Epithelial cell of proximal tubule (primary cell): ENCODE measurements at regions not wholly inside any gene's neighbourhood (a gene's known extent, or its start where the extent isn't known, plus 50 kb on each side); places are given as distances from the start of the nearest gene placed in this dataset.

Source experiments
- DNase-seq: peaks from one replicate; pipeline ENCODE4 v3.0.0-alpha.2; 2011; ENCODE audit warnings: low read depth
- H3K4me3 ChIP-seq: 2 replicates; pipeline ENCODE4 v1.5.1; 2011; ENCODE audit warnings: low read depth, mild to moderate bottlenecking, low read length
- CTCF ChIP-seq: conservative IDR thresholded peaks from 2 replicates; pipeline ENCODE4 v1.5.1; 2012; ENCODE audit warnings: low read depth, mild to moderate bottlenecking, low read length

DNA sequence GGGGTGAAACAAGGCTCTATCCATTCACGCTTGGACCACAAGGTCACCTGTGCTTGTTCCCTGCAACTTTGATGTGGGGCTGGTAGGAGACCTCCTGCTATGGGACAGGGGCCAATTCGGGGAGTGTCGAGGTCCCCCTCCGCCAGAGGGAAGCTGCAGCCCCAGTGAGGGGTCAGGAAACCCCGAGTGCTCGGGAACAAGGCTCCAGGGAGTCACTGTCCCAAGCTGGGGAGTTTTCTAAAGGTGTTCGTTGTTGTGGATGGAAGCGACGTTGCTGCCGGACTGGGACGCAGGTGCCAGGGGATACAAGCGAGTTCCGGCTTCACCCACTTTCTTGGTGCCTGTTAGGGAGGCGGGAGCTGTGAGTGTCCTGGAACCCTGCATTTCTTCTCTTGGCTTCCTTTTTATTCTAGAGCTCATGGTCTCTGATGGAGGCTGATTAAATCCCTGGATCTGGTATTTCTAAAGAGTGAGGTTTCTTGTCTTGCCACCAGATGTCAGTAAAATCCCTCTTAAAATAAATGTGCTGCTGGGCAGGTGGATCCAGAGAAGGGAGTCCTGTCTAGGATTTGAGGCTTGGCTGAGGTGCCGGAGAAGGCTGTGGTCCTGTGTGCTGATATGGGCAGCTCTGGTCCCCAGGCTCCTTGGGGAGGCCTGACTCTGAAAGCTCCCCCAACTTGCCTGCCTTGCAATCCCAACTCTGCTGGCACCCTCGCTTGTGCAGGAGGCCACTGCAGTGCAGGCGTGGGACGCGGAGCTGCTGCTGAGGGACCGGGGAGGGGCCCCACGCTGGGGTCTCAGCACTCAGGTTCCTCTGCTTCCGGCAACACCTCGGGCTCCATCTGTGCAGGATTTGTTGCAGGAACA is 153.9 kb downstream of the TEX29 start:
- peak; percentile 6 for DNase-seq
- peak; percentile 65 for TF ChIP-seq CTCF
- no peak overlapping the region for H3K4me3 ChIP-seq

- no peak for DNase-seq
- no peak for TF ChIP-seq CTCF
- H3K4me3 ChIP-seq: no peak overlapping the region
Measured at GRCh38 chr13:111475488-111475887, 155.0 kb downstream of the TEX29 start.

- no peak for DNase-seq
- no peak overlapping the region for H3K4me3 ChIP-seq
- no peak for TF ChIP-seq CTCF
Measured at GRCh38 chr13:111476197-111476596, 155.8 kb downstream of the TEX29 start.

- TF ChIP-seq CTCF: no peak
- DNase-seq: no peak
- H3K4me3 ChIP-seq: no peak overlapping the region
Measured at GRCh38 chr13:111479412-111479811, 159.0 kb downstream of the TEX29 start.

DNA sequence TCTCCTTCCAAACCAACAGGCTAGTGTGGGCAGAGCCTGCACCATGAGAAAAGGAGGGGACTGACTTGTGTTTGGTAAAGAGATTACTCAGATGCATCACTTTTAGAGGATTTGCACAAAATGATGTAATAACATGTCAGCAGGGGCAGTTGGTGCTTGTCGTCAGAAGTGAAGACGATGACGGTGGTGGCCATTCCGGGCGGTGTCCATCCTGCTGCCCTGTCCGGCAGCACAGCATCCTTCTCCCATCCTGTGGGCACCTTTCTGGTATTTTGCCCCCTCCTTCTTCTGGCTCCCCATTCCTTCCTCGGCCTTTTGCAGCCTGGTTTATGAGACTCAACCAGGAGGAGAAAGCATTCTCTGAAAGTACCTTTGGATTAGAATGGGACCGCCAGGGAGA is 160.1 kb downstream of the TEX29 start:
- DNase-seq: no peak
- no peak overlapping the region for H3K4me3 ChIP-seq
- no peak for TF ChIP-seq CTCF

GRCh38 chr13:111480976-111481375 is 160.5 kb downstream of the TEX29 start:
- no peak overlapping the region for H3K4me3 ChIP-seq
- TF ChIP-seq CTCF: no peak
- no peak for DNase-seq

GRCh38 chr13:111482126-111482525 is 161.7 kb downstream of the TEX29 start:
- TF ChIP-seq CTCF: no peak
- no peak overlapping the region for H3K4me3 ChIP-seq
- no peak for DNase-seq
